Mucosa of stomach (tissue), 1 donor: ENCODE measurements at regions not wholly inside any gene's neighbourhood (a gene's known extent, or its start where the extent isn't known, plus 50 kb on each side); places are given as distances from the start of the nearest gene placed in this dataset.

Experiments used
- H3K27me3 ChIP-seq: one replicate; pipeline ENCODE4 v1.7.0; 2013; ENCODE audit warnings: mild to moderate bottlenecking, low read length; ENCODE audit not compliant: control insufficient read depth, insufficient read depth
- H3K36me3 ChIP-seq: one replicate; pipeline ENCODE4 v1.7.0; 2013; ENCODE audit warnings: low read length; ENCODE audit not compliant: control insufficient read depth, insufficient read depth
- H3K4me1 ChIP-seq: one replicate; pipeline ENCODE4 v1.7.0; 2013; ENCODE audit warnings: mild to moderate bottlenecking, low read length; ENCODE audit not compliant: control insufficient read depth, insufficient read depth
- H3K4me3 ChIP-seq: one replicate; pipeline ENCODE4 v1.7.0; 2013; ENCODE audit warnings: low read length
- H3K9ac ChIP-seq: one replicate; pipeline ENCODE4 v1.7.0; 2013; ENCODE audit warnings: mild to moderate bottlenecking, low read length, moderate library complexity
- H3K9me3 ChIP-seq: one replicate; pipeline ENCODE4 v1.7.0; 2013; ENCODE audit warnings: mild to moderate bottlenecking, low read length, moderate library complexity; ENCODE audit not compliant: control insufficient read depth
- donor health status: Pancreatic carcinoma.

DNA sequence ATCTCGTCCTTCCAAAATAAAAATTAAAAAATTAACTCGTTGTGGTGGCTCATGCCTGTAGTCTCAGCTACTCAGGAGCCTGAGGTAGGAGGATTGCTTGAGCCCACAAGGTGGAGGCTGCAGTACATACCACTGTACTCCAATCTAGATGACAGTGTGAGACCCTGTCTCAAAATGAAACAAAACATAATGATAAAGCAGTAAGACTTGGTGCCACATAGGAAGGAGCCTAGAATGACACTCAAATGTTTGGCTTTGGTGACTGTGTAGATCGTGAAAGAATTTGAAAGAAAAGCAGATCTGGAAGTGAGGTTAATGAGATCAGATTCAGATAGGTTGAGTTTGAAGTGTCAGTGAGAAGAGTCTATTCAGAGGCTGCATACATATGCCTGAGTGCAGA is 150.1 kb upstream of the ATP2B1 start:
- Histone ChIP-seq H3K4me1 (peaks cover 5% of the 10 kb centered on the region), H3K9me3 (no peaks in the 10 kb centered on the region), H3K9ac (no peak overlapping the region), H3K4me3 (no peak overlapping the region), H3K36me3 (no peaks in the 10 kb centered on the region), H3K27me3 (no peaks in the 10 kb centered on the region)

DNA sequence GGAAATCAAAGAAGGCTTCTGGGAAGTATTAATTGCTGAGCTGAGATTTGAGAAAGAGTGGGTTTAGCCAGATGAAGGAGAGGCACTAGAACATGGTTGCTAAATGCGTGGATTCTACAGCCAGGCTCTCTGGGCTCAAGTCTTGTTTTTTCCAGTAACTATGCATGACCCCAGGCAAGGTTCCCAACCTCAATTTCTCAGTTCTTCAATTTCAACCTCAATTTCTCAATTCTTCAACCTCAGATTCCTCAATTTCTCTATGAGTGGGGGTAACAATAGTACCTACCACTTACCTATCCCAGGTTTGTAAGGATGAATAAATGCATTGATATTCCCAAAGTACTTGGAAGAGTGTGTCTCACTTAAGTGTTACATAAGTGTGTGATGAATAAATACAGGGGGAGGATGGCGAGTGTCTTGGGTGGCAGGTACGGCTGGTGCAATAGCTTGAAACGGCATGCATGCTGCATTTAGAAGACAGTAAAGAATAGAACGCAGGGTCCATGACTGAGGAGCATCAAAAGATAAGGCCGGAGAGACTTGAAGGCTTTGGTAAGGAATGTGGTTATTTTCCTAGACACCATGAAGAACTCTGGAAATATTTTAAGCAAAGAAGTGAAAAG is 149.1 kb upstream of the ATP2B1 start:
- no peaks in the 10 kb centered on the region for H3K36me3 ChIP-seq
- H3K9me3 ChIP-seq, result no peaks in the 10 kb centered on the region
- no peak overlapping the region for H3K9ac ChIP-seq
- no peaks in the 10 kb centered on the region for H3K27me3 ChIP-seq
- no peak overlapping the region for H3K4me3 ChIP-seq
- peaks cover 5% of the 10 kb centered on the region for H3K4me1 ChIP-seq

DNA sequence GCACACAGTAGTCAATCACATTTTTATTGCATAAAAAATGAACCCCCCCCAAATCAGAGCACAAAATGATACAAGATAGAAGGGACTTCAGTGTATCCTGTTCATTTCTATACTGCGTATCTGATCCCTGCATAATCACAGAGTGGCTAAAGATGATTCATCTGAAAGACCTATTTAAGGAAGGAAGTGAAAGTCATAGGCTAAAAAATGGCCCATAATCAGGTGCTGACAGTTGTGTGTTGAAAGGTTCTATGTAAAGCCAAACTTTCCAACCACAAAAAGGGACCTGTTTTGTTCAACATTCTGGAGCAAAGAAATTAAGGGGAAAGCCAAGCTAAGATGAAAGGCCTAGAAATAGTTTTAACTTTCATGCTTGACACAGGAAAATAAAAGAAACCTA is 147.8 kb upstream of the ATP2B1 start:
- H3K27me3 ChIP-seq, result no peaks in the 10 kb centered on the region
- H3K36me3 ChIP-seq, result no peaks in the 10 kb centered on the region
- no peaks in the 10 kb centered on the region for H3K9me3 ChIP-seq
- H3K4me1 ChIP-seq, result peaks cover 5% of the 10 kb centered on the region
- no peak overlapping the region for H3K4me3 ChIP-seq
- H3K9ac ChIP-seq, result no peak overlapping the region

DNA sequence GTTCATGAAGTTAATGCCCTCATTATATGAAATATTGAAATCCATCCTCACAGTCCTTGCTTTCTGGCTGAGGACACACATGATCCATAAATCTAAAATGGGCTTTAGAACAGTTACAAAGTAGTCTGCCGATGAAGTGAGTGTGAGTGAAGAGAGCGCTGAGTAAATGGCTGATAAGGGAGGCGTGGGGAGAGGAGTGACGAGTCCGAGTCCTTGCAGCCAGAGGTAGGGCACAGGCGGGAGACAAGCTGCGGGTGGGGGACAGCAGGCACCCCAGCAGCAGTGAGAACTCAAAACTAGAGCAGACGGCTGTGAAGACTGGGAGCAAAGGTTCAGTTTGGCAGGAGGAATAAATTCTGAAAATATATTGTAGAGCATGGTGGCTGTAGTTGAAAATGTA is 140.1 kb upstream of the ATP2B1 start:
- H3K36me3 ChIP-seq, result no peaks in the 10 kb centered on the region
- H3K9ac ChIP-seq, result no peak overlapping the region
- no peaks in the 10 kb centered on the region for H3K9me3 ChIP-seq
- H3K4me1 ChIP-seq, result no peaks in the 10 kb centered on the region
- H3K27me3 ChIP-seq, result no peaks in the 10 kb centered on the region
- no peak overlapping the region for H3K4me3 ChIP-seq

DNA sequence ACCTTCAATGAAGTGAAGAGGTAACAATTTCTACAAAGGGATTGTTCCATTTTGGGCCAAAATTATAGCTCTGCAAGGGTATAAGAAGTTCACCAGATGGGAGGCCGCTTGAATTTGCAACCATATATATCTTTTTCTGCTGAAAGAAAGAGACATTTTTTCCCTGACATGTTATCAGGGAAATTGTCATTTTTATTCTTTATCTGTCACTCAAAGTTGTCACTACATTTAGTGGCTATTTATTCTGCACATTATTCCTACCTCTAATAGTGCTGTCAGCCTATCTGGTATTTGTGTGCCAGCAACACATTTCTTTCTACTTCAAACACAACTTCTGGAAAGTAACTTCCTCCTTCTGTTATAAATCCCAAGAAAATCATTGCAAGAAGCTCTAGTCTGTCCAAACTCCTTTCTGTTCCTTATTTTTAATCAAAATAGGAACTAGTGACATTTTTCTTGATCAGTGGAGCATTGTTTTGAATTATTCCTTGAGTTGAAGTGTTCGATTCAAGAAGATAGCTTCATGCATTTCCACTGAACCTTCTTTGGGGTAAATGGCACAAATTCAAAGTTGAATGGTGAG is 137.9 kb upstream of the ATP2B1 start:
- H3K4me3 ChIP-seq, result no peak overlapping the region
- no peaks in the 10 kb centered on the region for H3K36me3 ChIP-seq
- H3K9ac ChIP-seq, result no peak overlapping the region
- no peaks in the 10 kb centered on the region for H3K4me1 ChIP-seq
- no peaks in the 10 kb centered on the region for H3K9me3 ChIP-seq
- H3K27me3 ChIP-seq, result no peaks in the 10 kb centered on the region

DNA sequence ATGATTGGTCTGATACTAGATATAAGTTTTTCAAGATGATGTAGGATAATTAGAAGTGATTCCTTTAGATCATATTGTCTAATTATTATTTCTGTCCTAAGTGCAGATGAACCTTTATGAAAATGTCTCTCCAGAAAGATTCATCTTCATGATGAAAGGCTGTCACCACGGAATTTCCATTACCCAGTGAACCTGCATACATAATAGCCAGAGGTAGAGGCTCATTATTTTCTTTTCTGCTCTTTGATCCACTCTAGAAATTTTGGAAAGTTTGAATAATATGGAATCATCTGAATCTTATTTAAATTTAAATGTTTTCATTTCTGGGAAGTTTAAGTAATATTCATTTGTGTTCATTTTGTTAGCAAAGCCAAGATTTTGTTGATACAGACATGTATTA is 137.1 kb upstream of the ATP2B1 start:
- no peaks in the 10 kb centered on the region for H3K4me1 ChIP-seq
- no peaks in the 10 kb centered on the region for H3K9me3 ChIP-seq
- H3K27me3 ChIP-seq, result no peaks in the 10 kb centered on the region
- no peaks in the 10 kb centered on the region for H3K36me3 ChIP-seq
- H3K9ac ChIP-seq, result no peak overlapping the region
- no peak overlapping the region for H3K4me3 ChIP-seq

DNA sequence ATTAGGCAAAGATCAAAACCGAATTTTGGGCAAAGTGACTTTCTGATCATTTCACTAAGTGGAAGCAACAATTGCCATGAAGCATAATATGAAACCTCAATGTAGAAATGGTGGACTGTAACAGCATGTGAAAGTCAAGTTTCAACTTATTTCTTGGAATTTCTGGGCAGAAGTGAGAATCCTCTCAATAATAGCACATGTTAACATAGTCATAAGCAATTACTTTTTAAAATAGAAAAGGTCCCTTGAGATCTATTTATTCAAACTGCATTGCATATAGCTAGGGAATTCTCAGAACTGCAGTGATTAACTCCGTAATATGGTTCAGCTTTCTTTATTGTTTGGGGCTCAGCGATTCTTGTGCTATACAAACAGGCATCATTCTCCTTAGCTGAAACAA is 136.7 kb upstream of the ATP2B1 start:
- Histone ChIP-seq H3K9me3 (no peaks in the 10 kb centered on the region), H3K4me1 (no peaks in the 10 kb centered on the region), H3K4me3 (no peak overlapping the region), H3K36me3 (no peaks in the 10 kb centered on the region), H3K9ac (no peak overlapping the region), H3K27me3 (no peaks in the 10 kb centered on the region)

DNA sequence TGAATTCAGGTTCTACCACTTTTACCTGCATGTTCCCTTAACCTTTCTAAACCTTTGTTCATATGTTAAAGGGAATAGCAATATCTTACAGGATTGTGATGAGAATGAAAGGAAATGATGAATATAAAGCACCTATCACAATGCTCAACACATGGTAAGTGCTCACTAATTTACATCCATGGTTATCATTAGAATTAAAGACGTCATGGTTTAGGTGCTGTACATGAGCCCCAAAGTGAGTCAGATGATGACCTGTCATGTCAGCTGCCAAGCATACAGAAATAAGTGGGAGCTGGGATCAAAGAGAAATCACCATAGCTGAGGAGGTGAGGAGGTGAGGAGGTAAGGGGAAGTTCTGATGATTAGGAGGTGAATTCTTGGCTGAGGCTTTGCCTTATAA is 135.9 kb upstream of the ATP2B1 start:
- H3K4me1 ChIP-seq, result no peaks in the 10 kb centered on the region
- H3K4me3 ChIP-seq, result no peak overlapping the region
- no peaks in the 10 kb centered on the region for H3K36me3 ChIP-seq
- no peaks in the 10 kb centered on the region for H3K27me3 ChIP-seq
- H3K9me3 ChIP-seq, result no peaks in the 10 kb centered on the region
- H3K9ac ChIP-seq, result no peak overlapping the region

DNA sequence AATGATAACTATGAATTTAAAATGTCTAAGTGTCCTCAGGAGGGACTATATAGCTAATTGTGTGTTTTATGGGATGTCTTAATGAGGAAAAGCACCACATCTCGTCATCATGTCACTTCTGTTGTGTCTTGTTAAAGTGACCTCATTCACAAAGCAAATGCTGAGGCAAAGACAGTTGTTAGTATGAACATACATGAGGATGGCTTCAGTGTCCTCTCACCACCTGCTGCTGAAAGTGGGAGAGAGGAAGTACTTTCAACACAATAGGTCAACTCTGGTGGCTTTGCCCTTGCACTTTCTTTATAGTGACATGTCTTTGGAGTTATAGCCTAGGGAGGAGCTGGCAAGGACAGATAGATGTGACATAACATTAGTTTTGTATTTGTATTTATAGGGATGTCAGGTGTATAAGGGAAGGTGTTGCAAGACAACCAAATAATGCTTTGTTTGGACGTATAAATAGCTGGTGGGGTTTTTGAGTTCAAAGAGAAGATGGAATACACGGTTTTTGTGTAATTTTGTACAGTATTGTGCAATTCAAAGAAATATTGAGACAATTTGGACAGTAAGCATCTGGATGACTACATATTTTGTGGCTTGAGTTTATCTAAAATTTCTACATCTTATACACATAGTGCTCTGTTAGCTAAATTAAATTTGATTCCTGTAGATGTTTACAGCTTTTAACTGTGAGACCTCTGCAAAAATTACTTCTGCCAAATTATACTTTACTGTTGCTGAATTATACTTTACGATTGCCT is 131.7 kb upstream of the ATP2B1 start:
- Histone ChIP-seq H3K9ac (no peak overlapping the region), H3K9me3 (no peaks in the 10 kb centered on the region), H3K27me3 (no peaks in the 10 kb centered on the region), H3K36me3 (no peaks in the 10 kb centered on the region), H3K4me3 (no peak overlapping the region), H3K4me1 (no peaks in the 10 kb centered on the region)

DNA sequence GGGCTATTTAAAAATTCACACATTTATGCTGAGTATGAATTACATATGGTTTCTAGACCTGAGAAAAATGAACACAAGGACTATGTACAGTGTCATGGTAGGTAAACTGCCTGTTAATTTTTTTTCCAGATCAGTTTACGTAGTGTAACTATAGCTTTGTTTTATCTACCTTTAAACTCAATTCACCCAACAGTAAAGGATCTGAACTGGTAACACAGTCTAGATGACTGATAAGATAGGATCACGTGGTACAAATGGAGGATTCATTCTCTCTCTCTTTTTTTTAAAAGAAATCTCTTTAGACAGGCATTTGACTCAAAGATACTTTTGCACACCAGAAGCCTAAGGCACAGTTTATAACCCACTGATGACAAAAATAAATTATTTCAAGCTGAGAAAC is 130.8 kb upstream of the ATP2B1 start:
- Histone ChIP-seq H3K9me3 (no peaks in the 10 kb centered on the region), H3K4me3 (no peak overlapping the region), H3K36me3 (no peaks in the 10 kb centered on the region), H3K27me3 (no peaks in the 10 kb centered on the region), H3K9ac (no peak overlapping the region), H3K4me1 (no peaks in the 10 kb centered on the region)

DNA sequence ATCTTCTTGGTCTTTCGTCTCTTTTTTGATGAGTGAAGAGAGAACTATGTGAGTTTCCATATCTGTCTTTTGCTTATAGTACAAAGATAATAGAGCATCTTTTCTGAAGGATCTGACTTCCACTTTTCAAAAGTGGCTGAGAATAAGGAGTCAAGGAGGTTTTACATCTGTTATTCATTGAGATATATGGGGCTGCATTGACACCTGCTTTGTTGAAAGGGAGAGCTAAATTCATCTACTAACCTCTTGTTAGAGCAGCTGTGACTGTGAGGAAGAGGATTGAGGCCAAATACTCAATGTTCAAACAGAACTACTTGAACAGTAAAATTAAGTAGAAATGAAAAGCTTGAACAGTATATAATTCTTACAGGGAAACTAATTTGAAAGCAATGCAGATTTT is 130.2 kb upstream of the ATP2B1 start:
- H3K4me3 ChIP-seq, result no peak overlapping the region
- H3K4me1 ChIP-seq, result no peaks in the 10 kb centered on the region
- no peaks in the 10 kb centered on the region for H3K9me3 ChIP-seq
- no peaks in the 10 kb centered on the region for H3K27me3 ChIP-seq
- no peak overlapping the region for H3K9ac ChIP-seq
- no peaks in the 10 kb centered on the region for H3K36me3 ChIP-seq

DNA sequence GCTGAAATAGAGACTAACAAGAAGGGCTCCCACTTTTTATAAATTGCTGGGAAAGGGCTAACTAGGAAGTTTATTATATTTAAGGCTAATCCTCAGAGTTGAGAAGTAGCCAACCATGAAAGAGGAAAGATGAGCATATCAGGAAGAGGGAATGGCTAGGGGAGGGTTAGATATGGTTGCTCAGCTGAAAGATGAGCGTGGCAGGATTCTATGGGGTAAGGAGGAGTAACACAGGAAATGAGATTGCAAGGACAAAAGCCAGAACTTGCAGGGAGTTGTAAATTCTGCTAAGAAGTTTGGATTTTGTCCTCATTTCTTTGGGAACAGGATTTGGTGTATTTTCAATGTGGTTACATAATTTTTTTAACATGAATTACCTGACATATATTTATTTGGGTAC is 127.4 kb upstream of the ATP2B1 start:
- Histone ChIP-seq H3K36me3 (no peaks in the 10 kb centered on the region), H3K9me3 (no peaks in the 10 kb centered on the region), H3K9ac (no peak overlapping the region), H3K4me1 (no peaks in the 10 kb centered on the region), H3K4me3 (no peak overlapping the region), H3K27me3 (no peaks in the 10 kb centered on the region)
